Neural cell (in vitro differentiated cells): ENCODE measurements at regions not wholly inside any gene's neighbourhood (a gene's known extent, or its start where the extent isn't known, plus 50 kb on each side); places are given as distances from the start of the nearest gene placed in this dataset.

Experiments used
- CTCF ChIP-seq: fragments of 450-650 bp; IDR thresholded peaks from 2 replicates; pipeline ENCODE4 v1.5.1; 2014; ENCODE audit warnings: antibody characterized with exemption, mild to moderate bottlenecking, moderate library complexity; ENCODE audit not compliant: poor library complexity, severe bottlenecking
- EP300 ChIP-seq: fragments of 450-650 bp; conservative IDR thresholded peaks from 2 replicates; pipeline ENCODE4 v1.6.1; 2014; ENCODE audit warnings: antibody characterized with exemption, mild to moderate bottlenecking, moderate library complexity; ENCODE audit not compliant: poor library complexity, severe bottlenecking
- REST ChIP-seq: IDR thresholded peaks from 2 replicates; pipeline ENCODE4 v1.6.1; 2012; ENCODE audit warnings: borderline replicate concordance

- TF ChIP-seq REST, result no peak
- no peak for TF ChIP-seq CTCF
- TF ChIP-seq EP300, result no peak
These were observed 926.5 kb downstream of the PDHA2 start for GRCh38 chr4:96766359-96766758.
